T-cell (primary cell): ENCODE measurements at regions not wholly inside any gene's neighbourhood (a gene's known extent, or its start where the extent isn't known, plus 50 kb on each side); places are given as distances from the start of the nearest gene placed in this dataset.
"Not testable (repeated sequence)": the region's sequence is repeated elsewhere in the genome, so short reads cannot be mapped to it uniquely, and the experiment has no call there.

Experiments used
- ATAC-seq, 4 experiments: fragments of 200-7000 bp in 3 of 4; fragments of 150-1000 bp in 1 of 4; cut with Tn5 transposase; replicated peaks in 1 of 4; 1 replicate in 3 of 4; 2 replicates in 1 of 4; pipeline ENCODE4 v1.10.0; 2021; ENCODE audit warnings: moderate library complexity in 3 of 4, mild to moderate bottlenecking in 2 of 4, moderate number of reproducible peaks in 1 of 4
- CTCF ChIA-PET, 2 donors: fragments of 300-600 bp; sonication (Branson Sonifier 250); formaldehyde crosslinking; loops; one replicate each; lab custom pipeline; 2022; ENCODE audit warnings: antibody characterized with exemption in 2 of 2; lab: Charles Lee
- POLR2A ChIA-PET, 2 donors: fragments of 300-600 bp; sonication (Branson Sonifier 250); formaldehyde crosslinking; loops; one replicate each; lab custom pipeline; 2022; ENCODE audit warnings: antibody characterized with exemption in 2 of 2; lab: Charles Lee
- DNase-seq, 35 experiments: peaks; one replicate each; pipeline versions ENCODE4 v3.0.0 to v3.0.0-alpha.2; 2013 to 2023
- H3K27ac ChIP-seq: one replicate; pipeline ENCODE4 v1.5.1; 2013; ENCODE audit warnings: low read length
- H3K27me3 ChIP-seq, 2 experiments: replicated peaks in 1 of 2; 1 replicate in 1 of 2; 2 replicates in 1 of 2; pipeline versions ENCODE4 v1.6.1 to v1.7.0; 2013; ENCODE audit warnings: low read length in 1 of 2, mixed read lengths in 1 of 2; ENCODE audit not compliant: control insufficient read depth in 2 of 2, insufficient read depth in 2 of 2; ENCODE audit errors: extremely low read depth in 1 of 2
- H3K36me3 ChIP-seq, 2 donors: 1 replicate in 1 of 2; 2 replicates in 1 of 2; pipeline versions ENCODE4 v1.6.1 to v1.7.0; 2013; ENCODE audit warnings: low read length in 1 of 2; ENCODE audit not compliant: control insufficient read depth in 2 of 2, insufficient read depth in 1 of 2; ENCODE audit errors: extremely low read depth in 1 of 2
- H3K4me1 ChIP-seq, 2 experiments: 1 replicate in 1 of 2; 2 replicates in 1 of 2; pipeline versions ENCODE4 v1.6.1 to v1.7.0; 2013; ENCODE audit warnings: low read length in 2 of 2, mixed read lengths in 1 of 2; ENCODE audit not compliant: insufficient read depth in 2 of 2, control insufficient read depth in 1 of 2; ENCODE audit errors: extremely low read depth in 1 of 2
- H3K4me3 ChIP-seq, 2 donors: 1 replicate in 1 of 2; 2 replicates in 1 of 2; pipeline versions ENCODE4 v1.5.1 to v1.7.0; 2013; ENCODE audit warnings: mild to moderate bottlenecking in 2 of 2, low read length in 1 of 2, moderate library complexity in 1 of 2; ENCODE audit not compliant: control insufficient read depth in 1 of 2; ENCODE audit errors: extremely low read depth in 1 of 2
- H3K9me3 ChIP-seq: 2 replicates; pipeline ENCODE4 v1.7.0; 2013
- H3K27ac Mint-ChIP-seq, 2 donors: one replicate each; pipeline ENCODE4 v1.8.0; 2020 to 2021; ENCODE audit warnings: mild to moderate bottlenecking in 2 of 2, mixed read lengths in 2 of 2
- H3K27me3 Mint-ChIP-seq, 2 donors: one replicate each; pipeline ENCODE4 v1.8.0; 2021 to 2022; ENCODE audit warnings: mixed read lengths in 2 of 2
- H3K36me3 Mint-ChIP-seq: one replicate; pipeline ENCODE4 v1.8.0; 2021; ENCODE audit warnings: mixed read lengths
- H3K4me1 Mint-ChIP-seq, 3 donors: one replicate each; pipeline ENCODE4 v1.8.0; 2020 to 2022; ENCODE audit warnings: mixed read lengths in 3 of 3, mild to moderate bottlenecking in 1 of 3
- H3K4me3 Mint-ChIP-seq, 3 donors: one replicate each; pipeline ENCODE4 v1.8.0; 2020 to 2022; ENCODE audit warnings: mild to moderate bottlenecking in 3 of 3, mixed read lengths in 3 of 3, moderate library complexity in 3 of 3
- H3K9me3 Mint-ChIP-seq, 3 donors: one replicate each; pipeline ENCODE4 v1.8.0; 2020 to 2022; ENCODE audit warnings: mixed read lengths in 3 of 3
- WGBS: methylation state at CpG from one replicate; pipeline ENCODE4 v1.1.5; 2013; ENCODE audit warnings: missing lambda C conversion rate; ENCODE audit not compliant: insufficient coverage; 5-methylcytosine and 5-hydroxymethylcytosine counted together

DNA sequence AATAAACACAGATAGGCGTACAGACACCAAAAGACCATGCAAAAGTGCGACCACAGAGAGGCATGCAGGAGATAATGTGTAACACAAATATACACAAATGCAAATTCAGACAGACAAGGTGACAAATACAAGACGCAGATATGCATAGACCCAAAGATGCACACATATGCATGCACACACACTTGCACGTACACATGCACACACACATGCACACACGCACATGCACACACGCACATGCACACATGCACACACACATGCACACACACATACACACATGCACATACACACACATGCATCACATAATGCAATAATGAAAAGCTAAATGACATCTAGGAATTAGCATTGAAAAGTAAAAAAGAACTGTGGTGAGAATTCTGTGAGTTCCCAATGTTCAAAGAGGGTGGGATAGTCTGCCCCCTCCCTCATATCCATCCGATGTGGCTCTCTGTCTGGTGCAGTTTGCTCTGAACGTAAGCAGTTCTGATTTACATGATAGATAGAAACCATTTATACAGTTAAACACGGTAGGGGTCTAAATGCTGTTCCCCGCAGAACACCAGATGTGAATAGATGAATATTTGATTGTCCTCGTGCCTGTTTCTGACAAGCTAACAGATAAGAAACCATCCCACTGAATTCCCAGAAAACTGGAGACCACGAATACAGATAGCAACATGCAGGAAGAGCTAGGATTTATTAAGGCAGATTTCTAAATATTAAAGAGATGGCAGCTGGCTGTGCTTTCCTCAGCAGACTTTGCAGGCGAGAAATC is 186.1 kb downstream of the TMEM114 start:
- POLR2A ChIA-PET, result no interaction called here
- Histone ChIP-seq H3K27me3 (no peaks in the 10 kb centered on the region), H3K4me1 (no peaks in the 10 kb centered on the region), H3K4me3 (no peak overlapping the region), H3K27ac (no peak overlapping the region), H3K9me3 (no peaks in the 10 kb centered on the region), H3K36me3 (no peaks in the 10 kb centered on the region)
- no peak for ATAC-seq
- Mint-ChIP-seq H3K4me3 (no peak overlapping the region), H3K9me3 (peaks cover 3 to 21% (median 14%) of the 10 kb centered on the region in 3 donors), H3K4me1 (no peaks in the 10 kb centered on the region), H3K36me3 (no peaks in the 10 kb centered on the region), H3K27me3 (peaks cover 0 to 2% of the 10 kb centered on the region in 2 donors), H3K27ac (no peak overlapping the region)
- CTCF ChIA-PET, result no interaction called here
- DNase-seq, result no peak
- 92% methylated on average over 5 of the region's 13 CpGs for WGBS

GRCh38 chr16:8402981-8403843 is 187.1 kb downstream of the TMEM114 start:
- ATAC-seq (no peak), DNase-seq (no peak)
- H3K27ac Mint-ChIP-seq, result no peak overlapping the region
- Histone ChIP-seq H3K36me3 (no peaks in the 10 kb centered on the region), H3K27me3 (no peaks in the 10 kb centered on the region), H3K9me3 (no peaks in the 10 kb centered on the region), H3K4me1 (no peaks in the 10 kb centered on the region), H3K27ac (no peak overlapping the region), H3K4me3 (no peak overlapping the region)
- CTCF ChIA-PET, result no interaction called here
- H3K27me3 Mint-ChIP-seq, result peaks cover 0 to 2% of the 10 kb centered on the region in 2 donors
- H3K36me3 Mint-ChIP-seq, result no peaks in the 10 kb centered on the region
- WGBS, result 78% methylated on average over 8 of the region's 11 CpGs
- POLR2A ChIA-PET, result no interaction called here
- no peak overlapping the region for H3K4me3 Mint-ChIP-seq
- H3K9me3 Mint-ChIP-seq, result peaks cover 3 to 27% (median 14%) of the 10 kb centered on the region in 3 donors
- H3K4me1 Mint-ChIP-seq, result no peaks in the 10 kb centered on the region

DNA sequence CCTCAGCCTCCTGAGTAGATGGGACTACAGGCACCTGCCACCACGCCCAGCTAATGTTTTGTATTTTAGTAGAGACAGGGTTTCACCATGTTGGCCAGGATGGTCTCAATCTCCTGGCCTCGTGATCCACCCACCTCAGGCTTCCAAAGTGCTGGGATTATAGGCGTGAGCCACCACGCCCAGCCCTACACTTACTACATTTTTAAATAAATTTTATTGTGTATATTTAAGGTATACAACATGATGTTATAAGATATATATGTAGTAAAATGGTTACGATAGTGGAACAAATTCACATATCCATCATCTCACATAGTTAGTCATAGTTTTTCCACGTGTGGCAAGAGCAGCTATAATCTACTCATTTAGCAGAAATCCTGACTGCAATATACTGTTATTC is 189.6 kb downstream of the TMEM114 start:
- DNase-seq, H3K27ac Mint-ChIP-seq, H3K4me1 Mint-ChIP-seq, H3K27me3 ChIP-seq, ATAC-seq, H3K4me3 Mint-ChIP-seq, H3K36me3 Mint-ChIP-seq, CTCF ChIA-PET, H3K4me3 ChIP-seq, H3K9me3 ChIP-seq, H3K27ac ChIP-seq, H3K36me3 ChIP-seq, POLR2A ChIA-PET, H3K4me1 ChIP-seq, H3K27me3 Mint-ChIP-seq: not testable (repeated sequence)
- no CpG with 5 or more reads among the region's 6 CpGs for WGBS
- H3K9me3 Mint-ChIP-seq, result peaks cover 2 to 25% (median 10%) of the 10 kb centered on the region in 3 donors

DNA sequence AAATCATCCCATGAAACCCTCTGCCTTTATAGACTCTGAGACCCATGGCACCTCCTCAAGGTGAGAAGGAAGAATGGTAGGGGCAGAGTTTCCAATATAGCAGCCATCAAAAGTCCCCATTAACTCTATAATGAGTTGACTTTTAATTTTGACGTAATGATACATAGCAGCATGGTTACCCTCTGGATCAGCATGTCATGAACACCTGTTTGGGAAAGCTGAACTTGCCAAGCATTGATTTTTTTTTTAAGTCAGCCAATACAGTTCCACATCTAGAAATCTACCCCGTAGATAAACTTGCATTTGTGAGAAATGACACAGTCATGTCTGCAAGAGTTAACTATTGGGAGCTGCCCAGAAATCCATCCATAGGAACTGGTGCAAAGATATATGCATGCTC is 191.8 kb downstream of the TMEM114 start:
- POLR2A ChIA-PET, result no interaction called here
- no peak for ATAC-seq
- Histone ChIP-seq H3K27me3 (no peaks in the 10 kb centered on the region), H3K4me1 (no peaks in the 10 kb centered on the region), H3K36me3 (no peaks in the 10 kb centered on the region), H3K9me3 (no peaks in the 10 kb centered on the region), H3K4me3 (no peak overlapping the region), H3K27ac (no peak overlapping the region)
- Mint-ChIP-seq H3K27me3 (peaks cover 0 to 3% of the 10 kb centered on the region in 2 donors), H3K9me3 (peaks cover 0 to 15% (median 3%) of the 10 kb centered on the region in 3 donors), H3K4me1 (no peaks in the 10 kb centered on the region), H3K4me3 (no peak overlapping the region), H3K36me3 (no peaks in the 10 kb centered on the region), H3K27ac (no peak overlapping the region)
- CTCF ChIA-PET, result no interaction called here
- DNase-seq, result no peak
- WGBS, result 80% methylated on average over 2 of the region's 2 CpGs

- Mint-ChIP-seq H3K9me3 (peaks cover 0 to 15% (median 6%) of the 10 kb centered on the region in 3 donors), H3K36me3 (no peaks in the 10 kb centered on the region)
These were observed 193.1 kb downstream of the TMEM114 start for GRCh38 chr16:8397223-8397622.

DNA sequence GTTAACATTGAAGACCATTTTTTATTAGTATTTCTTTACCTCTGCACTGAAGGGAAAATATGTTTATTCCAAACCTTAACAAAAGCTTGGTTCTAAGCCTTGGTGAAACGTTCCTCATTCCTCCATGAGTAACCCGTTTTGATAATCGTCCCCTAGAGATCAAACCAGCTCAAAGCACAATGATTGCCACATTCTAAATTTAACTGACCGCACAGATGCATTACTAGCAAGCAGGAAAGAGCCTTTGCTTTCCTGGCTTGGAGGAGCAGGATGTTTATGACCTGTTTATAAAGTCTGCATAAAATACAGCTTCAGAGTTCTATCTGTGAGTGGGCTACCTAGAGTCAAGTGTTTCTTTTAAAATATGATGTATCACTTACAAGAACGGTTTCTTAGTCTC is 193.8 kb downstream of the TMEM114 start:
- Histone ChIP-seq H3K9me3 (no peaks in the 10 kb centered on the region), H3K27ac (no peak overlapping the region), H3K4me1 (no peaks in the 10 kb centered on the region), H3K36me3 (no peaks in the 10 kb centered on the region), H3K4me3 (no peak overlapping the region), H3K27me3 (no peaks in the 10 kb centered on the region)
- no peak for ATAC-seq
- 40% methylated on average over 2 of the region's 5 CpGs for WGBS
- H3K27ac Mint-ChIP-seq, result no peak overlapping the region
- no peak overlapping the region for H3K4me3 Mint-ChIP-seq
- H3K4me1 Mint-ChIP-seq, result no peaks in the 10 kb centered on the region
- peaks cover 0 to 3% of the 10 kb centered on the region in 2 donors for H3K27me3 Mint-ChIP-seq
- POLR2A ChIA-PET, result no interaction called here
- no peak for DNase-seq
- H3K36me3 Mint-ChIP-seq, result no peaks in the 10 kb centered on the region
- CTCF ChIA-PET, result no interaction called here
- H3K9me3 Mint-ChIP-seq, result peaks cover 0 to 15% (median 6%) of the 10 kb centered on the region in 3 donors

More at GRCh38 chr16:8397223-8397622, 193.1 kb downstream of the TMEM114 start:
- ChIA-PET CTCF (no interaction called here), POLR2A (no interaction called here)
- no peaks in the 10 kb centered on the region for H3K36me3 ChIP-seq
- DNase-seq (no peak), ATAC-seq (no peak)
- no peak overlapping the region for H3K4me3 ChIP-seq
- Mint-ChIP-seq H3K4me3 (no peak overlapping the region), H3K4me1 (no peaks in the 10 kb centered on the region), H3K27ac (no peak overlapping the region), H3K27me3 (peaks cover 0 to 3% of the 10 kb centered on the region in 2 donors)
- 47% methylated on average over 4 of the region's 5 CpGs for WGBS
- no peaks in the 10 kb centered on the region for H3K4me1 ChIP-seq
- H3K9me3 ChIP-seq, result no peaks in the 10 kb centered on the region
- H3K27ac ChIP-seq, result no peak overlapping the region
- no peaks in the 10 kb centered on the region for H3K27me3 ChIP-seq
